GM19240 (cell line): ENCODE measurements at regions not wholly inside any gene's neighbourhood (a gene's known extent, or its start where the extent isn't known, plus 50 kb on each side); places are given as distances from the start of the nearest gene placed in this dataset.

Source experiments
- DNase-seq: peaks from one replicate; pipeline ENCODE4 v3.0.0; 2011; ENCODE audit warnings: low spot score; ENCODE audit not compliant: insufficient read length

- no peak for DNase-seq
These were observed 322.8 kb downstream of the TTLL7 start for GRCh38 chr1:83676106-83676505.

DNA sequence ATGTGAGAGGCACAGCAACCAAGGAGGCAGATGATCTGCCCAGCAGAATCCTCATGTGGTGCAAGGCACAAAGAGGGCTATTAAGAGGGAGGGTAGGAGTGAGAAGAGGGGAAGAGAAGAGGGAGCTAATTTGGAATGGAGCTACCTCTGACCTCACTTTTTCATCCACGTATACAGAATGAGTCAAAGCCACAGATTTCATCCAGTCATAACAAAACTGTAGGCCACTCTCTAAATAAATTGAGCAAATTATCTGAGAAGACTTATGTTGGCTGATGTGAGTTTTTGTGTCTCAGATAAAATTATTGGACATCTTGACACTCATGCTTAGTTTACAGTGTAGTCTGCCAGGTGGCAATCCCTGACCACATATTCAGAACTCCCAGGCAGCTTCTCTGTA lies 325.6 kb downstream of the TTLL7 start:
- no peak for DNase-seq

GRCh38 chr1:83671586-83671985 lies 327.3 kb downstream of the TTLL7 start:
- no peak for DNase-seq

- DNase-seq = no peak
These were observed 327.9 kb downstream of the TTLL7 start for GRCh38 chr1:83670909-83671565.

DNA sequence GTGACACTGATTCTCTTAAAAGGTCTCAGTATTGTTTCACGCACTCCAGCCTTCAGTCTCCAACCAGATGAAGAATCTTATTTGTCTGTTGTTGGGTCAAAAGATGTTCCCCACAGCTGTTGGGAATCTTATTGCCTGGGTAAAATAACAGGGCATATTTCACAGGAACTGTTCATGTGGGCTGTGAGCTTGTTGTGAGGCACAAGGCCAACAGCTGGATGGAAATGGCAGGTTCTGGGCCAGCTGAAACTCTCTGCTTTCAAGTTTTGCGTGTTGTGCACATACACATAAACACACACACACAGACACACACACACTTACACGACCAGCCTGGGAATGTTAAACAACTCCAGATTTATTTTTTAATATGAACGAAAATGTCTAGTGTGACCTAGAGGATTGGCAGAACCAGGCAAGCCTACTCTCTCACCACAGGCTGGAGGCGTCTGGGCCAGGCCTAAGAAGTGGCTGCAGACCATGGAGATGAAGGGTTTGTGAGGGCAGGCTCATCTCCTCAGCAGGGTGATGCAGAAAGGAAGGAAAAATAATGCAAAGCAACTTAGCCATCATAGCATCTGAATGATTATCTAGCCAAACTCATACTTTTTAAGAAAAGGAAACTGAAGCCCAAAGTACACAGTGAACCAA lies 357.0 kb downstream of the TTLL7 start:
- no peak for DNase-seq

GRCh38 chr1:83641206-83641658 lies 357.7 kb downstream of the TTLL7 start:
- no peak for DNase-seq

- DNase-seq = no peak
These were observed 359.1 kb downstream of the TTLL7 start for GRCh38 chr1:83639785-83640184.

- DNase-seq = no peak
These were observed 361.3 kb downstream of the TTLL7 start for GRCh38 chr1:83637586-83637985.

DNA sequence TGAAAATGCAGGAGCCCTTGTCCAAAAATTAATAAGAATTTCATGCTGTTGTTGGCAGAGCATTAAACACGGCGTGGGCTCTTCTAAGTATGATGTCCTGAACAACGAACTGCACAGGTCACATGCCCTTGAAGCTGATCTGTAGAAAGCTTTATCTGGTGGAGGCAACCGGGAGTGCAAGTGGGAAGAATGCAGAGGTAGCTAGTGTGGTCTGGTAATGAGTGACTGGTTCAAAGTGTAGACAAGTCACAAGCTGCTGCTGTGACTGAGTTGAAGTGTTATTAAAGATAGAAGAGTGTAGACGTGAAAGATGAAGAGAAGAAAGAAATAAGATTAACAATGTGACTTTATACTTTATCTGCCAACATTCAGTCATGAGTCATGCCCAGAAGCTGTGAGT lies 361.9 kb downstream of the TTLL7 start:
- no peak for DNase-seq

DNA sequence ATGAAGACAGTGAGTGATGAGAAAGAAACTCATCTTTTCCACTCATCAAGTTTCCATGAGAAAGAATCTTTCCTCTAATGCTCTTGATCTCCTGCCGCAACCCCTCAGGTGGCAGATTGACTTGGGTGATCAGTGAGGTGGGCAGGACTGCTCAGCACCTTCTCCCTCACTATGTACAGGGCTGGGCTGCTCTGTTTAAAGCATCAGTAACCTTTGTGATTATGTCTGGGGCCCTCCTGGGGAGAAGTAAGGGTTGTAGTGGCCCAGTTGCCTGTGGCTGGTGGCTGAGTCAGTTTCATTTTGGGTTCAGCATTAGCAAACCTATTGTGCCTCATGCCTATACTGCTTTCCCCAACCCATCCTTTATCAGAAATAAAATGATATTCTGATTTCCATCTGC lies 366.0 kb downstream of the TTLL7 start:
- no peak for DNase-seq

DNA sequence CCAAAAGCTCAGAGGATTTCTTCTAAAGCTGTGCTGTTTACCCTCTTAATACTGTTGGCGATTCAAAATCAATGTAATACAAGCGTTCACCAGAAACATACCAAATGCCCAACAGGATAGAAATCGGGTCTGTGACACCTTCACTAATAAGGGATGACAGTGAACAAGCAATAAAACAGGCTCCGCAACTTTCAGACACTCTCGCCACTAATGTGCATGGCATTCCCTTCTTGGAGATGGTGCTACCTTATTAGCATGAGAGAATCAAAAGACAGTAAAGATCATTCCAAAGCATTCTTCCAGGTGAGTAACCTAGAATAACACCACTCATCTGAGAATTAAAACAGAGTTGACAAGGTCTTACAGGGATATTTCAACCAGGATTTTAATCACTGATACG lies 367.1 kb downstream of the TTLL7 start:
- DNase-seq = no peak

GRCh38 chr1:83627045-83627444 lies 371.9 kb downstream of the TTLL7 start:
- DNase-seq = no peak

- no peak for DNase-seq
These were observed 372.3 kb downstream of the TTLL7 start for GRCh38 chr1:83626603-83627002.

DNA sequence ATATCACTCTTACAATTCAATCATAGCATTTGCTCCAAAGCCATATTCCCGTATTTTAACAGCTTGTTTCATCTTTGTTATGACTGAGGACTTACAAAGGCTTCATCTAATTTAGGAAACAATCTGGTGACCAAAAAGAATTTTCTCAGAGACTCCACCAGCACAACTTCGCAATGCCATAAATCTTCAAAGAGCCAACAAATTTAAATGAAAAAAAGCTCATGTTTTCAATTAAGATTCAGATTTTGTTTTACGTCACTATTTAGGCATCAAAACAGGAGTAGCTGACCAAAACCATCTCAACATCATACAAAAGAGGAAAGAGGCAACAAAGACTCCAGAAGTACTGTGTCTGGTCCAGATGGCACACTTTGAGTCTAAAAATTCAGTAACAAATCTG lies 373.3 kb downstream of the TTLL7 start:
- no peak for DNase-seq

DNA sequence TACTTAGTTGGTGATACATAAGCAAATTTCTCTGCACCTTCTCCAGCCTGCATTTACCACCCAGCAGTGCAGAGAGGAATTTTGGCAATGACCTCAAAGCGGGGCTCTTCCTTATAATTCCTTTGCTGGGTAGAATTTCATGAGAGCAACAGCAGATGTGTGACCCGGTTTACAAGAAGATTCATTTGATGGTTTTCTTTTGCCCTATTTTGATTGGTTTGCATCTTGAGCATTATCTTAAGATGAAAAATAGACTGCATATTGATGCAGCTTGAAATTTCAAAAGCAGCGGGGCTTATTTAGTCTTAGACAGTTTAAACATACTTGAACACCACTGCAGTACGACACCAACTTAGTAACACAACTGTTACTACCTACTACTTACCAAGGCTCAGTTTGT lies 378.9 kb downstream of the TTLL7 start:
- DNase-seq = no peak

DNA sequence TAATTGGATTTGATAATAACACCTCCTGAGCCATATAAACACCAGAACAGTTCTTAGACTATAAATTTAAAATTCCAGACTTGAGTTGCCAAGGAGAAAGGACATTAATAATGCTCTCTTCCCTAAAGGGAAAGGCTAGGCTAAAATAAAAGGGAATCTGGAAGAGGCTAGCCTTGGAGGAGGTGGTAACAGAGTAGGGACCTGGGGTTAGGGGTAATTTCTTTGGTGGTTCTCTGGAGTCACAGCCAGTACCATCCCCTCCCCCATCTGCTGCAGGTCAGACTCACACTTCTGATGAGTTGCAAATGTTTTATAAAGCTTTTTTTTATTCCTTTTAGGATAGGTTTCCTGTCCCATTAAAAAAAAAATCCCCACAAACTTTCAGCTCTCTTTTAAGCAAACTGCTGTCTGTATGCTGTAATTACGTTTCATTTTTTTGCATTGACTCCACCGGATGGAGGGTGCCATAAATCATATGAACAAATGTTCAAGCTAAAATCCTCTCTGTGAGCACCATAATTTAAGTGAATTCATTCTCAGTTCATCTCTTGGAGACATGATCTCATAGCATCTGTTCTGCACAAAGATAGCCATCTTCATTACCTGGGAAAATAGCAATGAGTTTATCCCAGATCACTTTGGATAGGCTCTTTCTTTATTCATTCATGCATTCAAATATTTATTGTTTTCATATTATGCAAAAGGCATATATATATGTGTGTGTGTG lies 379.6 kb downstream of the TTLL7 start:
- no peak for DNase-seq

- DNase-seq = no peak
These were observed 381.0 kb downstream of the TTLL7 start for GRCh38 chr1:83617883-83618282.

GRCh38 chr1:83615370-83615769 lies 383.6 kb downstream of the TTLL7 start:
- DNase-seq = no peak

- no peak for DNase-seq
These were observed 392.4 kb downstream of the TTLL7 start for GRCh38 chr1:83606416-83606955.

DNA sequence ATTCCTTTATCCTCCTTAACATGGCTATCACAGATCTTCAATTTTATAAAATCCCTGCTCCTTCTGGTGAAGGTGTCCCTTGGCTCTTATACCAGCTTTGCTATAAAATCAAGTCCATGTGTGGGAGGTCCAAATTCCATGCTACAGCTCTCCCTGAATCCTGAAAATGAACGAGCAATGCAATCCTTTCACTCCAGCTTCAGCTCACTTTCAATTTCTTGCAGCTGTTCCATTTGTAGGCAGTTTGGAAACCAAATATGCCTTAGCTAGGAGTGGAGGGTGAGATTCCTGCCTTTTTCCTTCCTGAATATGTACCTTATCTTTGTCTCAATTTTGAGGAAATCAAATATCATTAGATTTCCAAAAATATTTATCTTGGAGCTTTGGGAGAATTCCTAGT lies 402.6 kb downstream of the TTLL7 start:
- no peak for DNase-seq

DNA sequence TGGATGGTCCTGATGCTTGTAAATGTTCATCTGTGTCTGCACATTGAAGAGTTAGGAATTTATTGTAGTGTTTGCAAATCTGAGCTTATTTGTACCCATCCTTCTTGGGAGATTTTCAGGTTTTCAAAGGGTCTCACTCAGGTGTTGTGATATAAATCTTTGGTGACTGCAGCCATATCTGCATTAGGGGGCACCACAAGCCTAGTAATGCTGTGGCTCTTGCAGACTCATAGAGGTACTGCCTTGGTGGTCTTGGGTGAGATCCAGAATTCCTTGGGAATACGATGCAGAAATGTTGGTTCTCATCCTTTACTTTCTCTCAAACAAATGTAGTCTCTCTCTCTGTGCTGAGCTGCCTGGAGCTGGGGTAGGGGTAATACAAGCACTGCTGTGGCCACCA lies 405.9 kb downstream of the TTLL7 start:
- DNase-seq = no peak

GRCh38 chr1:83588140-83588539 lies 410.8 kb downstream of the TTLL7 start:
- DNase-seq = no peak
